Amniotic epithelial cell (primary cell): ENCODE measurements at regions not wholly inside any gene's neighbourhood (a gene's known extent, or its start where the extent isn't known, plus 50 kb on each side); places are given as distances from the start of the nearest gene placed in this dataset.
"Not testable (repeated sequence)": the region's sequence is repeated elsewhere in the genome, so short reads cannot be mapped to it uniquely, and the experiment has no call there.

Experiments used
- DNase-seq: peaks from one replicate; pipeline ENCODE4 v3.0.0-alpha.2; 2010; ENCODE audit warnings: low read depth

DNA sequence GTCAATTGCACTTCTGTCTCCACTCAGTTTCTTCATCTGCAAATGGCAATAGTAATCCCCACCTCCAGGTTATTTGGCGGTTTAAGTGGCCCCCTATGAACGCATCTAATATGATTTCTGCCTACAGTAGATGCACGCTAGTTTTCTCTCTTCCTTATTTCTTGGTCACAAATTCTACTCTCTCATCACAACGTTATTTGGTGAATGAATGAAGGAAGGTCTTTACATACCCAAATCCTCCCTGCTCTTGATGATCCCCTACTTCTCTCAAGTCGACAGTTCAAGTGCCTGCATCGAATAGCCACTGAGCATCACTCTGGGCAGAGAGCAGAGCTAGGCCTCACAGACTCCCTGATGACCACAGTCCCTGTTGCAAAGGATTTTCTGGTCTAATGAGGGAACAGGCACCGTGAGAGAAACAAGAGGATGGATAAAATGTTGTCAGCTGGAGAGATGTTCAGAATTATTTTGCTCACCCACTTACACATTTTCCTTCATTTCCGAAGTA, 181.2 kb upstream of the SMAD3 start:
- DNase-seq = no peak

DNA sequence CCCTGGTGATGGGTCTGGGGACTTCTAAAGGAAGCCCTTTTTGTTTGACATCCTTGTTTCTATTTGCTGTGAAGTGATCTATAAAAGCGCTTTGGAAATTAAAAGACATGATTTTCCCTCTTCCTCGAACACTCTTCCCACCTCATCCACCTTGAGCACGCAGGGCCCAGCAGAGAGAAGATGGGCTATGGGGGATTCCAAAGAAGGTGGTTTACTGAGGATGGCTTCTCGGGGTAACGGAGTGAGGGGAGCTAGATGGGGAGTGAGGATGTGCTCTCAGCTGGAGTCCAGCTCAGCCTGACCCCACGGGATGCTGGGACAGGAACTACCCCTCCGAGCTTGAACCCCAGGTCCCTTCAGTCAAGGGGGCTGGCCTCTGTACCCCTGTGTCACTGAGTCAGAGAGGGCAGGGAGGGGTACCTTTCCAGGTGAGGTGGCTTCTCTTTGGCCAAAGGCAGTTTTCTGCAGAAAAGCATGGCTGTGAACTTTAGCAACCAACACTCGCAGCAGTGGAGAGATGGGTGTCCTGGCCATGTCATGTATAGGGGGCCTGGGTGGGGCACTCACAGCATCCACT, 180.7 kb upstream of the SMAD3 start:
- no peak for DNase-seq

DNA sequence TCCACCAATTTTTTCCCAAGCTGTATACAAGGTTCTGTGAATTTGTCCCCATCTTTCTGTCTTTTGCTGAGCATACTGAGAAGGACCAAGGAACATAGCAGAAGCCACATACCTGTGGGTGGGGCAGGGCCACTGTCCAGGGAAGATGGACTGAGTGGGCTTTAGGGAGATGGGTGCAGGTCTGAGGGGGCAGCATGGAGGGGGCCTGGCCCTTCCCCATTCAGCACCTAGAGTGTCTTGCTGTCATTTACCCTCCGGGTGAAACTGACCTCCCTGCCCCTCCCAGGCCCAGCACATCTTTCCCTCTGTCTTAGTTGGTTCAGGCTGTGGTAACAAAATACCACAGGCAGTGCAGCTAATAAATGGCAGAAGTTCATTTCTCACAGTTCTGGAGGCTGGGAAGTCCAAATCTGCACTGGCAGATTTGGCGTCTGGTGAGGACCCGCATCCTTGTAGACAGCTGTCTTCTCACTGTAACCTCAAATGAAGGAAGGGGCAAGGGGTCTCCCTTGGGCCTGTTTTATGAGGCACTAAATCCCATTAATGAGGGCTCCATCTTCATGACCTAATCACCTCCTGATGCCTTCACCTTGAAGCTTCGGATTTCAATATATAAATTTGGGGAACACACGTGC, 180.0 kb upstream of the SMAD3 start:
- no peak for DNase-seq

DNA sequence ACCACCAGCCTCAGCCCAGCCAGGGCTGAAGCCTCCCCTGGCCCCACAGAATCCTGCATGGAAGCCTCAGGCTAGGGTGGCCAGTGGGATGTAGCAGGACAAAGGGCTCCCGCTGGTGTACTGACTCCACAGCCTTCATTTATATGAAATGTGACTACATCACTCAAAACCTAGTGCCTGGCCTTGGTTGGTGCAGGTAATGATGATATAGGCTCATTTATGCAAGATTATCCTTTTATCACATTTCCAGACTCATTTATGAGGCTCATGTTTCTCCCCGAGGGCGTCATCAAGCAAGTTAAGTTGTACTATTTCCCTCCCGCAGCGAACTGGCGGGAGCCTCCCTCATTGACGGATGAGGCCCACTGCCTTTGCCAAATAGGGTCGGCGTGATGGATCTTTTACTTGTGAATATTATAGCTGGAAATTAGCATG, 179.1 kb upstream of the SMAD3 start:
- no peak for DNase-seq

DNA sequence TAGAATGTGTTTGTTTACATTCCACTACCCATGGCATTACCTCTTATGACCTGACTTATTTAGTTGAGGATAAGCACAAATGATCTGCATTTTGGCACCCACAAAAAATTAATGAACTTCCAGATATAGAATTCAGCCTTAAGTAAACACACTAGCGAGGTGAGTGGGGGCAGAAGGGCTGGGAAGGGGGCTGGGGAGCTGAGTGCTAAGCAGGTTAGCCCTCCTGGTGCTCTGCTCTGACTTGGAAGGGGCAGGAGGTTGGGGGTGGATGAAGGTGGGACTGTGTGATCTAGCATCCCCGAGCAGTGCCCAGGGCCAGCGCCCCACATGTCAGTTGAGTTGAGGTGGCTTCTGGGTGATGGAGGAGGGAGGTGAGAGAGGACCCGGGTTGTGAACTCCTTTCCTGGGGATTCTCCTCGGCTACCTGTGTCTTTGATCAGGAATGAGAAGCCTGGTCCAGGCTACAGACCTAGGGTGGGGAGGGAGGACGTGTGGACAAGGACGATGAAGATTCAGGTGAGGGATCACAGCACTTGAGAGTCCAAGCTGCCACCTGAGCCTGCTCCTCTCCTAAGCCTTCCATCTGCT, 178.6 kb upstream of the SMAD3 start:
- no peak for DNase-seq

DNA sequence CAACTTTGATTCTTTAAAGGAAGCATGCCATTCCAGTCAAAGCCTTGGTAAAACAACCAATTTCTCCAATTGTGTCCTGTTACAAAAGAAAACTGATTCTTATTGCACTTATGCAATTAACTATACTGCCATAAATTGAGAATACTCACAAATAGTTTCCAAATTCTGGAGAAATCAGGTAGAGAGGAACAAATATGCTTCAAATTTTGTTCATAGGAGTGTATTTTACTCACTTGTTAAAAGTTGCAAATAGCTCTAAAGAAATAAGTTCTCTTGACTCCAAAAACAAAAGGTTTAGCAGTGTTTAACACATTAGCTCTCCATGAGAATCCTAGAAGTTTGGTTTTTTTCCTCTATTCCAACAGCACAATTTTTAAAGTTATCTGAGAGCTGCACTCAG, 176.1 kb upstream of the SMAD3 start:
- not testable (repeated sequence) for DNase-seq

DNA sequence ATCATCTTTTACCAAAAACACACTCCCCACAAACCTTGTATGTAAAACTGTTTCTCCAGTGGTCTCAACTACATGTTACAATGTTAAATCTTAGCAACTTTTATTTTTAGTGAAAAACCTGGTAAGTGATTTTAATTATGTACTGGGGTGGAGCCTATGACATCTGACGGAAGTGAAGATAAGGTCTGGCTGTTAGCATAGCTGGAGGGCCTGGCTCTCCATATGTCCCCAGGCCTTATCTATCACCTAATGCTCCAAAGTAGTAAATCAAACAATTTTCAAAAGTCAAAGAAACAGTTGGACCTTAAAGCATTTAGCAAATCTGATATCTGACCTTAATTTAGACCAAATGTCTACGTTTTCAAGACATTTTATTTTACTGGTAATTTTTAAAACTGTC, 173.6 kb upstream of the SMAD3 start:
- no peak for DNase-seq

DNA sequence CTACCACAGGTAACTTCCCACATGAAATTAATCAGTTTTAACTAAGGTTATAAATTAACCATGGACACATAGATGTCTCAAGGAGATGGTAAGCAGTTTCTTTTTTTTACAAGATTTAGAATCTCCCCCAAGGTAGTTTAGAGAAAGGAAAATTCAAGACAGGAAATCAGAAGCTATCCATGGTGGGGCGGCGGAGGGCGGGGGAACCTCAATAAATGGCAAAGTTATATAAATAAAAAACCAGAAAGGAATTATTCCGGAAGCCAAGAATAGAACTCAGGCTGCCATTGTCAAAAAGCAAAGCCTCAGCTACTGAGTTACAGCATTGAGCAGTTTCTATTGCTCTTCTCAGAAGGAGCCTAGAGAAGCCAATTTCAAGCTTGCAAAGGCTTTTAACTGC, 172.1 kb upstream of the SMAD3 start:
- DNase-seq = no peak

DNA sequence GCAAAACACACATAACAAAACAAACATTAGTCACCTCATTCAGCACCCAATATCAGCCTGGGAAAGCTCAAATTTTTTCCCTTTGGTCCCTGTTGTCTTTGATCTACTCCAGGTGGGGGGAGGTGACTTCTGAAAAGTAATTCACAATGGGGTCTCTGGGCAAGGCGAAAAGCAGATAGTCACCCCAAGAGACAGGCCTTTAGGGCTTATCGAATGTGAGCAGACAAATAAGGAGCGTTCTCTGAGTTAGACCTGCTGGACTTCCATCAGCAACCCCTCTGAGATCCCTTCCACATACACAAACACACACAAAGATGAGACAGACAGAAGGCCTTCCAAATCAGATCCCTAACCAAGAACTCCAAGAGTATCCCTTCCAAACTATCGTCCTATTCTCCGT, 171.0 kb upstream of the SMAD3 start:
- DNase-seq = no peak

DNA sequence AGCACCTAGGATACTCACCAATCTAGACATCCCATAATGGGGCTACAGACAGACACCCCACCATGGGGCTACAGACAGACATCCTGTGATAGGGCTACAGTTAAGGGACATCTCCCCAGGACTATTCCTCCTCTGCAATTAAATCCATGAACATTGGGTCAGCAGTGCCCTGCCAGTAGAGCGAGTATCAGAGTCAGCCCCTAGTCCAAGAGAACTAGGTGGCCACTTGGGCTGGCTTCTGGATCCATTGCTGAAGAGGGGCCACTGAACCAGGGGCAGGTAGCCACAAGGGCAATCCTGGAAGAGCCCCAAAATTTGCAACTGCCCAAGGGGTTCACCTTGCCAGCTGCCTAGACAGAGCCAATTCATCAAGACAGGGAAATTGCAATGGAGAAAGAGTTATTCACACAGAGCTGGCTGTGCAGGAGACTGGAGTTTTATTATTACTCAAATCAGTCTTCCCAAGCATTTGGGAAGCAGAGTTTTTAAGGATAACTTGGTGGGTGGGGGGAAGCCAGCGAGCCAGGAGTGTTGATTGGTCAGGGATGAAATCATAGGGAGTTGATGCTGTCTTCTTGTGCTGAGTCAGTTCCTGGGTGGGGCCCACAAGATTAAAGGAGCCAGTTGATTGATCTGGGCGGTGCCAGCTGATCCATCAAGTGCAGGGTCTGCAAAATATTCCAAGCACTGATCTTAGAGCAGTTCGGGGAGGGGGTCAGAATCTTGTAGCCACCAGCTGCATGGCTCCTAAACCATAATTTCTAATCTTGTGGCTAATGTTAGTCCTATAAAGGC, 170.2 kb upstream of the SMAD3 start:
- no peak for DNase-seq

DNA sequence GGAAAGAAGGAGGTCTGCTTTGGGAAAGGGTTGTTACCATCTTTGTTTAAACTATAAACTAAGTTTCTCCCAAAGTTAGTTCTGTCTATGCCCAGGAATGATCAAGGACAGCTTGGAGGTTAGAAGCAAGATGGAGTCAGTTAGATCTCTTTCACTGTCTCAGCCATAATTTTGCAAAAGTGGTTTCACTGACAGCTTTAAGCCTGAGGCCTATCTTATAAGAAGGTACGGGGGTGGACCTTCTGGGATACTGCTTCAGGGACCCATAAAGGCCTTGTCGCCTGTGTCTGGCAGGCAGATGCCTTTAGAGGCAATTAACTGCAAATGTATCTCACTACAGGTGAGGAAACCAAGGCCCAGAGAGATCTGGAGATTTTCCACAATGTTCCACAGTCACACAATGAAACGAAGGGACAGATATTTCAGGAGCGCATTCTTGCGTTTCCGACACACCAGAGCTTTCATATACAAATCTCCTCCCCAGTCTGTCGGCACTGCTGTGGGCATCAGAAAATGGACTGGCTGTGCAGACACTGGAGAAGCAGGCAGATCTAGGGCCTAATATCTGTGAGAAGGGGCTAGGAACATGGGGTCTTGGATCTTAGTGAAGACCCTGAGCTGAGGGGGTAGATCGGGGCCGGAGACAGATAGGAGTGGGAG, 169.5 kb upstream of the SMAD3 start:
- DNase-seq = no peak

DNA sequence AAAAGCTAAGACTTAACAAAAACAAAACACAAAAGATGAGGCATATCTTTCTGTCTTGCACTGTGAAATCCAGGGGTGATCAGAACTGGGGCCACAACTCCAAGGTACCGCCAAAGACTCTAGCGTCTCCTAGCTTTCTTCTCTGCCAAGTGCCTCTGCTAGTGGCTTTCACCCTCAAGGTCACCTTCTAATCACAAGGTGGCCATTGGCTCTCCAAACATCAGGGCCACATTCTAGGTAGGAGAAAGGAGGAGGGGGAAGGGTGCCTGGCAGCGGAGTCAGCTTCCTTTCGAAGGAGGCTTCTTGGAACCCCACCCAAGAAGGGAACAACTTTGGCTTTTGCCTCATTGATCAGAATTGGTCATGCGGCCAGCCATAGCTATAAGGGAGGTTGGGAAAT, 168.8 kb upstream of the SMAD3 start:
- DNase-seq = no peak

DNA sequence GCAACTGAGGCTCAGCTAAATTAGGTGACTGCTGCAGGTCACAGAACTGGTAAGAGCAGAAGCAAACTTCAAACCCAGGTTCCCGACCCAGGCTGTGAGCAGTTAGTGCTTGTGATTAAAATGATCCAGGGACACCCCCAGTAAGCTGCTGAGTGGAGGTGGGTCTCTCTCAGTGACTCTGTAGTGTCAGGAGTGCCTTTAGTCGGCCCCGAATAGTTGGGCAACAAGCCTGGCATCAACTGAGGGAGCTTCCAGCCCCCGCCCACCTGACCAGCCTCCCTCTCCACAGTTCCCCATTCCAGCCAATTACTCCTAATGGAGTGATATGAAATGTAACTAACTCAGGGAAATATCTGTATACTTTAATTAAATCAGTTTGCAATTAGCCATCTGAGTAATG, 168.0 kb upstream of the SMAD3 start:
- DNase-seq = no peak

DNA sequence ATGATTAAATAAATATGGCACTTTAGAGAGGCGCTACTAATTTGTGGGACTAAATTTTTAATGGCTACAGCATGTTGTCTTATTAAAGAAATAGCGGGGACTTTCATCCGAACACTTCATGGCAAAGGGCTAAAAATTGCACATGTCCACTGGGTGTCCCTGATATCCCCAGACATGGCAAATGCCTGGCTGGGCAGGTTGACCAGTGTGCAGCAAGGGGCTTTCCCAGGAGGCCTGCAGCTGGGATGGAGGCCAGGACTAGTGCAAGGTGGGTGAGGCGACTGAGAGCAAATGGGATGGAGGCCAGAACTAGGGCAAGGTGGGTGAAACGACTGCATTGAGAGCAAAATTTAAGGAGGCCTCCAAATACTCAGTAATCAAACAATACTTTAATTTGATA, 167.4 kb upstream of the SMAD3 start:
- DNase-seq = no peak

DNA sequence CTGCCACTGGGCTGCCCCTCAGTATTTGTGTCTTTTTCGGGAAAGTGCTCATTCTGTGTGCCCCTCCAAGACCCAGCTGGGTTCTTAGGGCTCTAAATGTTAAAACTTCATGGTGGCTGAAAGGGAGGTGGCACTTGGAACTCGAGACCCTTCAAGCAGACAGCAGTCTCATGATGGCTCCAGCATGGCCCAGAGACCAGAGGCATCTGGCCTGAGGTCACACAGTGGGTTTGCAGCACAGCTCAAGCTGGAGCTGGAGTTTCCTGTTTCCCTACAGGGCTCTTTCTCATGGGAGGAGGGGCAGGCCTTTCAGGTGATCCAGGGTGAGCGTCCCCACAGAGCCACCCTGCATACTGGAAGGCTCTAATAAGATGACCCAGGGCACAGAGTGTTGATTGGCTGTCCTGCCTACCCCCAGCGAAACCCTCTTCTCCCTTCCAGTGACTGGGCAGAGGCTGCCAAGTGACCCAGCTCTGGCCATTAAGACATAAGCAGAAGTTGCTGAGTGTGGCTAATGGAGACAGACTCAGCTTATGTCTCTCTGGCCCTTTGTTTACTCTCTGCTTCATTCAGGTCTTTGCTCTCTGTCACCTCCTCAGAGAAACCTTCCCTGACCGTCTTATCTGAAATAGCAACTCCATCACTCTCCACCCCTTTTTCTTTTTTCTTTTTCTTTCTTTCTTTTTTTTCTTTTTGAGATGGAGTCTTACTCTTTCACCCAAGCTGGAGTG, 166.6 kb upstream of the SMAD3 start:
- no peak for DNase-seq

DNA sequence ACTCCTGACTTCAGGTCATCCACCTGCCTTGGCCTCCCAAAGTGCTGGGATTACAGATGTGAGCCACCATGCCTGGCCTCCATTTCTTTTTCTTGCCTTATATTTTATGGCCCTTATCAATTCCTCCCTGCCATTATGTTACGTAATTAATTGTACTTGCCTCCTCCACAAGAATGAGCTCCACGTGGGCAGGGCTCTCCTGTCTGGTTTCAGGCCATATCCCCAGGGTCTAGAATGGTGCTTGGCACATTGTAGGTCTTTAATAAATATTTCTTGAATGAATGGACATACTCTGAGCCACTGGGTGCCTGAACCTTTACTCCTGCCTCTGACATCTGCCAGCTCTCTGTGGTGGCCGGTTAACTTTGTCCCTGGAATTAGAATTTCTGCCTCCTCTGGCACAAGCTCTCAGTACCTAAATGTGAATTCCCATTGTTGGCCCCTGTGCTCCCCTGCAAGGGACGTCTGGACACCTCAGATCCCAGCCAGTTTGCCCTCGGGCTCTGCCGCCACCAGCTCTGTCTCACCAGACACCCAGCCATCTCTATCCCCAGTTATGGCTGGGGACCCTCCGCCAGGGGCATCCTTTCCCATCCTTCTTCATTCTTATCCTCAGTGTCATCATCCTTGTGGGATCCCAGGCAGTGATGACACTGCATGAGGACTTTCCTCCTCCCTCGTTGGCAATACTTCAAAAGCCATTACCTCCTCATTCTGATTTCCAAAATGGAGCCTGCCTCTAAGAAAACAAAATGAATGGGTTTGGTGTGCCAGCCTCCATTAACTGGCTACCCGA, 165.6 kb upstream of the SMAD3 start:
- no peak for DNase-seq

DNA sequence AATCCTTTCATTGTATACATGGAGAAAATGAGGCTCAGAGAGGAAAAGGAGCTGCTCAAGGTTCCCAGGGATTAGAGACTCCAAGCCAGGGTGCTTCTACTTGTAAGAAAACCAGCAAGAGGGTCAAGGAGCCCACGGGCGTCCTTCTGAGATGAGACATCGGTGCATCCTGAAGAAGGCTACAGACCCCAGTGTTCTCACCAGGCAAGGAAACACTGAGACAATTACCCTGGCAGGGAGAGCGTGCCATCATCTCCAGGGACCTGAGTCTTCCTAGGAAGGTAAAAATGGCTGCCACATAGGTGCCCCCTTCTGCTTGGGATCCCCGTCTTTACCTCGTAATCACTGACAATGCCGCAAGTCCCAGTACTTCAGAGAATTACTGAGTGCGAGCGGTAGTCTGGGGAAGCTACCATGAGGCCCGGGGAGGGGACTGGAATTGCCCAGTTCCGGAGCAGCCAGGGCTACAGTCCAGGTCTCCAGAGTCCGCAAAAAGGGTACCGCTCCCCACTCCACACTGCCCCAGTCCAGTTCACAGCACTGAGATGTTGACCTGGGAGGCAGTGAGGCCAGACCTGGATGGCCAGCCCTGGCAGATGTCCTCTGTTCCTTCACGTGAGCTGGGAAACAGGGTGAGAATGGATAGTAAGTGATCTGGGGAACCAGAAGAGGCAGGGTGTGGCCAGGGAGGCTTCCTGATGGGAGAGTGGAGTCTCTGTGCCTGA, 164.7 kb upstream of the SMAD3 start:
- DNase-seq = no peak

DNA sequence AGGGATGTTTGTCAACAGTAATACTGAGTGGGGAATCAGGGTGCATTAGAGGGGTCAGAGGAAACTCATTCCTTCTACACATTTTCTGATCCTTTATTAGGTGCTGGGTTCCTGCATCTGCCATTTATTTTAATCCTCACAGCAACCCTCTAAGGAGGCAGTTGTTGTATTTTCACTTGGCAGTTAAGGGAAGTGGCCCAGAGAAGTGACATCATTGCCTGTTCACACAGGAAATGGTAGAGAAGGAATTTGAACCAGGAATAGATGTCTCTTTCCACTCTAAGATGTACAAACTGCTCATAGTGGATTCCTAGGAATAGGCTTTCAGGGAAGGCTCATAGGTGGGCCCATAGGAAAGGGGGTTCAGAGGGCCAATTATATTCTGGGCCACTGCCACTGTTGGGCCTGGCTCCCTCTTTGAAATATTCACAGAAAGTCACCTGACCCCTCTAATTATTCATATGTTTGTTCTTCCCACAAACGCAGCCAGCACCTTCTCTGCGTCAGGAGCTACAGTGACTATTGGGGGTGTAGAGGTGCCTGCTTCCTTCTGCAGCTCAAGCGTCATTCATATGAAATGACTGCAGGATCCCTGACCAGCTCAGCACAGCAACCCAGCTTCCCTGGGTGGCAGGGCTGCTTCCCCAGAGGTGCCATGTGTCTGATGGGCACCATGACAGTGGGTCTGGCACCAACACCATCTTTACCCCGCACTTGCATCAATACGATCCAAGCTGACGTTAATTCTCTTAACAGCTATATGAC, 163.9 kb upstream of the SMAD3 start:
- DNase-seq = no peak

DNA sequence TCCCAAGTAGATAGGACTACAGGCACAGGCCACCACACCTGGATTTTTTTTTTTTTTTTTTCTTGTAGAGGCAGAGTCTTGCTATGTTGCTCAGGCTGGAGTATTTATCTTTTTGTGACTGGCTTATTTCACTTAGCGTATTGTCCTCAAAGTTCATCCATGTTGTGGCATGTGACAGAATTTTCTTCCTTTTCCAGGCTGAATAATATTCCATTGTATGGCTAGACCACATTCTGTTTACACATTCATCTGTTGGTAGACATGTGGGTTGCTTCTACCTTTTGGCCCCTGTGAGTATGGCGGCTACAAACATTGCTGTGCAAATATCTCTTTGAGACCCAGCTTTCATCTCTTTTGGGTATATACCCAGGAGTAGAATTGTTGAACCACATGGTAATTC, 160.2 kb upstream of the SMAD3 start:
- no peak for DNase-seq
